OCI-LY1 (cell line): ENCODE measurements at regions not wholly inside any gene's neighbourhood (a gene's known extent, or its start where the extent isn't known, plus 50 kb on each side); places are given as distances from the start of the nearest gene placed in this dataset.

Source experiments
- CTCF ChIP-seq: fragments of 200-600 bp; sonication (generic), shearing (Covaris generic); IDR thresholded peaks from 2 replicates; pipeline ENCODE4 v1.5.1; 2017; ENCODE audit warnings: mild to moderate bottlenecking, antibody characterized with exemption, low read length, moderate library complexity, mixed read lengths
- EZH2 ChIP-seq: fragments of 200-600 bp; sonication (generic), shearing (Covaris generic); IDR thresholded peaks from 2 replicates; pipeline ENCODE4 v1.8.0; 2017; ENCODE audit warnings: borderline replicate concordance, mixed run types, mild to moderate bottlenecking, antibody characterized with exemption, low read length, moderate library complexity, mixed read lengths

GRCh38 chr2:13104723-13105122 is 388.0 kb downstream of the TRIB2 start:
- TF ChIP-seq EZH2, result no peak
- TF ChIP-seq CTCF, result no peak
